Sciatic nerve (tissue), 2 donors: ENCODE measurements at regions not wholly inside any gene's neighbourhood (a gene's known extent, or its start where the extent isn't known, plus 50 kb on each side); places are given as distances from the start of the nearest gene placed in this dataset.
A peak's percentile ranks its signal among the peaks of the same experiment; 100 is the strongest.
"Not testable (repeated sequence)": the region's sequence is repeated elsewhere in the genome, so short reads cannot be mapped to it uniquely, and the experiment has no call there.

Experiments used
- ATAC-seq: fragments of 200-7000 bp; cut with Tn5 transposase; one replicate; pipeline ENCODE4 v1.9.1; 2020; ENCODE audit warnings: mild to moderate bottlenecking, moderate library complexity
- DNase-seq: peaks from one replicate; pipeline ENCODE4 v3.0.0-alpha.2; 2020; ENCODE audit warnings: low spot score
- intact Hi-C: fragments of 100-400 bp; cut with DNase I; formaldehyde crosslinking; loops from one replicate; pipeline ENCODE4 v1.14.2; 2022
- donor health status: DM: no; HTN: no; CAD: no.
- donor health status: DM: no; HTN: no; CAD: no.

GRCh38 chr22:12541412-12542170, 2986.4 kb upstream of the OR11H1 start:
- ATAC-seq, intact Hi-C loops: not testable (repeated sequence)

GRCh38 chr22:12553366-12553765, 2974.6 kb upstream of the OR11H1 start:
- DNase-seq, ATAC-seq, intact Hi-C loops: not testable (repeated sequence)

More at GRCh38 chr22:12541412-12542170, 2986.4 kb upstream of the OR11H1 start:
- not testable (repeated sequence) for DNase-seq

- DNase-seq, intact Hi-C loops, ATAC-seq: not testable (repeated sequence)
Measured at GRCh38 chr22:12554648-12555192, 2973.3 kb upstream of the OR11H1 start.

- ATAC-seq, DNase-seq, intact Hi-C loops: not testable (repeated sequence)
Measured at GRCh38 chr22:12571500-12571899, 2956.5 kb upstream of the OR11H1 start.

- ATAC-seq, DNase-seq, intact Hi-C loops: not testable (repeated sequence)
Measured at GRCh38 chr22:12579655-12580054, 2948.3 kb upstream of the OR11H1 start.

- intact Hi-C loops, ATAC-seq, DNase-seq: not testable (repeated sequence)
Measured at GRCh38 chr22:12584457-12584856, 2943.5 kb upstream of the OR11H1 start.

- ATAC-seq, DNase-seq, intact Hi-C loops: not testable (repeated sequence)
Measured at GRCh38 chr22:12584874-12585273, 2943.1 kb upstream of the OR11H1 start.

GRCh38 chr22:12595724-12596123, 2932.3 kb upstream of the OR11H1 start:
- DNase-seq, ATAC-seq, intact Hi-C loops: not testable (repeated sequence)

- ATAC-seq, intact Hi-C loops, DNase-seq: not testable (repeated sequence)
Measured at GRCh38 chr22:12597778-12598177, 2930.2 kb upstream of the OR11H1 start.

- DNase-seq, ATAC-seq, intact Hi-C loops: not testable (repeated sequence)
Measured at GRCh38 chr22:12601510-12601869, 2926.5 kb upstream of the OR11H1 start.

- DNase-seq (peak; percentile 63), ATAC-seq (no peak)
- intact Hi-C loops: no loop called here
Measured at GRCh38 chr22:12601870-12602779, 2925.9 kb upstream of the OR11H1 start.

- ATAC-seq, DNase-seq, intact Hi-C loops: not testable (repeated sequence)
Measured at GRCh38 chr22:12603399-12603798, 2924.6 kb upstream of the OR11H1 start.

- ATAC-seq, DNase-seq, intact Hi-C loops: not testable (repeated sequence)
Measured at GRCh38 chr22:12603833-12604232, 2924.2 kb upstream of the OR11H1 start.

GRCh38 chr22:12608454-12608853, 2919.5 kb upstream of the OR11H1 start:
- ATAC-seq, intact Hi-C loops, DNase-seq: not testable (repeated sequence)

- DNase-seq (no peak), ATAC-seq (no peak)
- intact Hi-C loops: no loop called here
Measured at GRCh38 chr22:12613199-12613598, 2914.8 kb upstream of the OR11H1 start.

GRCh38 chr22:12613907-12614306, 2914.1 kb upstream of the OR11H1 start:
- DNase-seq, ATAC-seq, intact Hi-C loops: not testable (repeated sequence)

GRCh38 chr22:12626894-12627293, 2901.1 kb upstream of the OR11H1 start:
- ATAC-seq, DNase-seq, intact Hi-C loops: not testable (repeated sequence)

GRCh38 chr22:12629815-12630214, 2898.2 kb upstream of the OR11H1 start:
- ATAC-seq, DNase-seq, intact Hi-C loops: not testable (repeated sequence)

GRCh38 chr22:12630965-12631364, 2897.0 kb upstream of the OR11H1 start:
- intact Hi-C loops, DNase-seq, ATAC-seq: not testable (repeated sequence)
